ENCODE measurements at regions not wholly inside any gene's neighbourhood (a gene's known extent, or its start where the extent isn't known, plus 50 kb on each side); places are given as distances from the start of the nearest gene placed in this dataset.

DNA sequence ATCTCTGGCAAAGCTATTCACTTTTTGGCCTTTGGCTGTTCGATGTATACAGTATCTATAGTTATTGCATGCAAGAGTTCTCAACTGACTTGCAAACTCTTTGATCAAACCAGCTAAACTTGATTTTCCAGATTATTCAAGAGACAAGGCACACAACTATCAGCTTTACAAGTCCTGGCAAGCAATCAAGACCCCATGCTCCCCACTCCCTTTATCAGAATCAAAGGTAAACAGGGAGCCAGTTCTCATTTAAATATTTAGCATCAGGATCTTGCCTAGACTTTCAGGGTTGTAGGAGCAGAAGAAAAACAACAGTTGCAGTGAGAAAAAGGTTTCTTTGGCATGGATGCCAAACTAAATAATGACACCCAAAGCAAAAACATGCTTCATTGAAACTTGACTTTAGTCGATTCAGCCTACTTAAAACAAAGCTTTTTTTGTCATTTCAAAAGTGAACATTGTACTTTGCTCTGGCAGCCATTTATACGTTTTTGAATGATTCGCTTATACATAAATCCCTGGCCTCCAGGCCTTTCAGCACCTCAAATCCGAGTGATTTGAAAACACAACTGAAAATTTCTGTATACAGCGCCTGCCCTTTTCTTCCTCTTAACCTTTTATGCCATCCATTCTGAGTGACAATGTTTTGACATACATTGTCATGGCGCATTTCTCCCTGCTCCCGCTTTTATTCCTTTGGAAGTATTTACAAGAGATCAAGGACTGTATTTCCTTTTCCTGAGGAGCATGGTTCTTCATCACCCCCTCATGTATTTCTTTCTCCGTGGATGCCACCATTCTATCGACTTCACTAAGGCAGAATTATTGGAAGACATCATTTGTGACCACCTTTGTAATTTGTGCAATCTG is 340.8 kb downstream of the KLF5 start:
- Histone ChIP-seq H3K4me3 (replicated peaks; ENCODE audit: low read depth, low read length) (no peak overlapping the region), H3K36me3 (ENCODE audit: control insufficient read depth, insufficient read depth, low read length) (no peaks in the 10 kb centered on the region), H3K27me3 (replicated peaks; ENCODE audit: control insufficient read depth, insufficient read depth, low read length) (no peaks in the 10 kb centered on the region)
- DNase-seq (ENCODE audit: extremely low read depth, insufficient read length): no peak
- TF ChIP-seq, protein P1, sequence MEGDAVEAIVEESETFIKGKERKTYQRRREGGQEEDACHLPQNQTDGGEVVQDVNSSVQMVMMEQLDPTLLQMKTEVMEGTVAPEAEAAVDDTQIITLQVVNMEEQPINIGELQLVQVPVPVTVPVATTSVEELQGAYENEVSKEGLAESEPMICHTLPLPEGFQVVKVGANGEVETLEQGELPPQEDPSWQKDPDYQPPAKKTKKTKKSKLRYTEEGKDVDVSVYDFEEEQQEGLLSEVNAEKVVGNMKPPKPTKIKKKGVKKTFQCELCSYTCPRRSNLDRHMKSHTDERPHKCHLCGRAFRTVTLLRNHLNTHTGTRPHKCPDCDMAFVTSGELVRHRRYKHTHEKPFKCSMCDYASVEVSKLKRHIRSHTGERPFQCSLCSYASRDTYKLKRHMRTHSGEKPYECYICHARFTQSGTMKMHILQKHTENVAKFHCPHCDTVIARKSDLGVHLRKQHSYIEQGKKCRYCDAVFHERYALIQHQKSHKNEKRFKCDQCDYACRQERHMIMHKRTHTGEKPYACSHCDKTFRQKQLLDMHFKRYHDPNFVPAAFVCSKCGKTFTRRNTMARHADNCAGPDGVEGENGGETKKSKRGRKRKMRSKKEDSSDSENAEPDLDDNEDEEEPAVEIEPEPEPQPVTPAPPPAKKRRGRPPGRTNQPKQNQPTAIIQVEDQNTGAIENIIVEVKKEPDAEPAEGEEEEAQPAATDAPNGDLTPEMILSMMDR (IDR thresholded peaks at IDR 0.05; ENCODE audit: insufficient read depth, low read length, poor library complexity, severe bottlenecking): no peak

DNA sequence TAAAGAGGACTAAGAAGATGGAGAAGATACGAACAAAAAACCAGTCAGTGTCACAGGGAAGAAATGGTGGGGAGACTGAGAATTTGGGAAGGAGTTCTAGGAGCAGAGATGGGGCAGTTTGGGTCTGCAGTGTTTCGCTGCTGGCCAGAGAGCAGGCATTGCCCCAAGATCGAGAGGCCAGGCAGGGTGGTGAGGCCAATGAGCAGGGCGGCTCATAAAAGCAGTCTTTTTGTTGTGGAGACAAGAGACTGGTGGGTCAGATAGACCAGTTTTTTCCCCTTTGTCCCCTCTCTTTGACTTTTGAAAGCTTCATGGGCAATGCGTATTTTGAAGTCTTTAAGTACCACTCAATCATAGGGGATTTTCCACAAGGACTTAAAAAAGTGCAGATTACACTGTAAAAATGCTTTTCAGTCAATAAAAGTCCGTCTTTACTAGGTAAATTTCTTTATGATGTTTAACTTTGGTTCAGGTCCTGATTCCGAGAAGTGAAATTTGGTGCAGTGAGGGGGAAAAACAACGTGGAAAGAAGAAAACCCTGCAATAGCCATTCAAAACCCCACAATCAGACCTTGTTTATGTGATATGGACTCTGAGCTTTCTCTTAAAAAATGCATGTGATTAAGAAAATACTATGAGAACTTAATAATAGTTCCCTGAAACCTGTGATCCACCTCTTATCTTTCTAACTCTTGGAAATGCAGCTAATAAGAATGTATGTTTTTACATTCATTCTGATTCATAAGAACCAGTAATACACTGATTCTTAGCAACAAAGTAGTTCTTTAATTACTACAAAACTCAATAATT is 338.9 kb downstream of the KLF5 start:
- Histone ChIP-seq H3K36me3 (ENCODE audit: control insufficient read depth, insufficient read depth, low read length) (no peaks in the 10 kb centered on the region), H3K27me3 (replicated peaks; ENCODE audit: control insufficient read depth, insufficient read depth, low read length) (no peaks in the 10 kb centered on the region), H3K4me3 (replicated peaks; ENCODE audit: low read depth, low read length) (no peak overlapping the region)
- no peak for DNase-seq (ENCODE audit: extremely low read depth, insufficient read length)
- TF ChIP-seq, protein P1 (IDR thresholded peaks at IDR 0.05; ENCODE audit: insufficient read depth, low read length, poor library complexity, severe bottlenecking): no peak

DNA sequence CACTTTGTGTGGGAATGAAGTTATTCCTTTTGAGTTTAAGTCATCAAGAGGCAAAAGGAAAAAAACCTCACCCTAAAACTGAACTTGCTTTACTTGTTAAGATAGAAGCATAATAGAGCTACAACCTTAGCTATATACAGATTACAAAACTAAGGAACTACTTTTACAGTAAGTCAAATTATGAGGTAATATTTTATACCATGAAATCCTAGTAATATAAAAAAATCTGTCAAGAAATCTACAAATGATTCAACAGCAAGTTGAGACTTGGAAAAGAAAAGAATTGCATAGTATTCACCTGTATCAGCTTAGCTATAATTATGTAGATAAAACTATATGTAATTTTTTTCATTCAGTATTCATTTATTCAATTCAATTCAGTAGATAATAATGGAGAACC is 335.3 kb downstream of the KLF5 start:
- DNase-seq (ENCODE audit: extremely low read depth, insufficient read length): no peak
- TF ChIP-seq, protein P1 (IDR thresholded peaks at IDR 0.05; ENCODE audit: insufficient read depth, low read length, poor library complexity, severe bottlenecking): no peak

DNA sequence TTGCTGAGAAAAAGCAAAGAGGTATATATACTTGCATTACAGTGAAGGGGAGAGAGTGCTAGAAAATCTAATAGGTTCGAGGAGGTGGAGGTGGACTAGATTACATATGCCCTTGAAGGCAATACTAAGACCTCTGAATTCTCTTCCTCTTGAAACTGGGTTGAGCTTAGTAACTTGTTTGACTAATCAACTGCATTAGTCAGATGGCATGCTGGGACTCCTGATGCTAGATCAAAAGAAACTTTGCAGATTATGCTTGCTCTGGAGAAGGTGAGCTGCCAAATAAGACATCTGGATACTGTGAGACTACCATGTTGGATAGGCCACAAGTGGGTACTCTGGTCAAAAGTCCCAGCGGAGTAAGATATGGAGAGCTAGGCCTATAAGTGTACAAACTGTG is 331.3 kb downstream of the KLF5 start:
- DNase-seq (ENCODE audit: extremely low read depth, insufficient read length): no peak
- Histone ChIP-seq H3K36me3 (ENCODE audit: control insufficient read depth, insufficient read depth, low read length) (no peaks in the 10 kb centered on the region), H3K4me3 (replicated peaks; ENCODE audit: low read depth, low read length) (no peak overlapping the region), H3K27me3 (replicated peaks; ENCODE audit: control insufficient read depth, insufficient read depth, low read length) (no peaks in the 10 kb centered on the region)
- TF ChIP-seq, protein P1 (IDR thresholded peaks at IDR 0.05; ENCODE audit: insufficient read depth, low read length, poor library complexity, severe bottlenecking): no peak

More for the DNA sequence above, 335.3 kb downstream of the KLF5 start:
- H3K27me3 ChIP-seq (replicated peaks; ENCODE audit: control insufficient read depth, insufficient read depth, low read length): no peaks in the 10 kb centered on the region
- no peak overlapping the region for H3K4me3 ChIP-seq (replicated peaks; ENCODE audit: low read depth, low read length)
- H3K36me3 ChIP-seq (ENCODE audit: control insufficient read depth, insufficient read depth, low read length): no peaks in the 10 kb centered on the region

DNA sequence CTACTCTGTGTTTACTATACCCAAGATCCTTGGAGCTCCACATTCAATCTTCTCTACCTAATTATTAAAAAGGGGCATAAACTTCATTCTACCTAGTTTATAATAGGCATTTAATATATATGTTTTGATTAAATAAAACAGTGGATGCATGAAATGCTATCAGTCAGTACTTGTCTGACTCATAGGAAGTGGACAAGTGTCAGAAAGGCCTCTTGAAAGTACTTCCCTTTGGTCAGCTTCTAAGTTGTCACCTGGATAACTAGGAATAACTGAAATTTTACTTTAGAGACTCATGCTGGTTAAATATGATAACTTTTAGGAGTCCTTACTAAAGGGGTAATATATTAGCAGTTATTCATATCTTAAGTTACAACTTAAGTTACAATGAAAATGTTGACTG is 329.8 kb downstream of the KLF5 start:
- no peaks in the 10 kb centered on the region for H3K27me3 ChIP-seq (replicated peaks; ENCODE audit: control insufficient read depth, insufficient read depth, low read length)
- DNase-seq (ENCODE audit: extremely low read depth, insufficient read length): no peak
- TF ChIP-seq, protein P1 (IDR thresholded peaks at IDR 0.05; ENCODE audit: insufficient read depth, low read length, poor library complexity, severe bottlenecking): no peak
- H3K4me3 ChIP-seq (replicated peaks; ENCODE audit: low read depth, low read length): no peak overlapping the region
- H3K36me3 ChIP-seq (ENCODE audit: control insufficient read depth, insufficient read depth, low read length): no peaks in the 10 kb centered on the region
